Right atrium auricular region (tissue), 2 donors: ENCODE measurements at regions not wholly inside any gene's neighbourhood (a gene's known extent, or its start where the extent isn't known, plus 50 kb on each side); places are given as distances from the start of the nearest gene placed in this dataset.

ENCODE experiments used
- DNase-seq: peaks from one replicate; pipeline ENCODE4 v3.0.0-alpha.2; 2019; ENCODE audit warnings: low spot score
- H3K27ac ChIP-seq, 2 donors: fragments of 200-600 bp; sonication (generic); 1 replicate in 1 of 2; 2 replicates in 1 of 2; pipeline ENCODE4 v1.5.1; 2016 to 2019
- H3K27me3 ChIP-seq, 2 donors: fragments of 200-600 bp; sonication (generic); one replicate each; pipeline versions ENCODE4 v1.5.1 to v1.6.0; 2017 to 2019
- H3K36me3 ChIP-seq: fragments of 200-600 bp; sonication (generic); one replicate; pipeline ENCODE4 v1.5.1; 2016
- H3K4me1 ChIP-seq, 2 donors: fragments of 200-600 bp; sonication (generic); one replicate each; pipeline versions ENCODE4 v1.5.1 to v1.6.0; 2017 to 2019
- H3K4me3 ChIP-seq, 2 donors: fragments of 200-600 bp; sonication (generic); 1 replicate in 1 of 2; 2 replicates in 1 of 2; pipeline ENCODE4 v1.5.1; 2017 to 2019; ENCODE audit warnings: mild to moderate bottlenecking in 1 of 2, moderate library complexity in 1 of 2
- H3K9me3 ChIP-seq, 2 donors: fragments of 200-600 bp; sonication (generic); one replicate each; pipeline ENCODE4 v1.5.1; 2019
- CTCF ChIP-seq, 2 donors: fragments of 200-600 bp; sonication (generic); IDR thresholded peaks; one replicate each; pipeline ENCODE4 v1.5.1; 2019; ENCODE audit warnings: antibody characterized with exemption in 2 of 2

- H3K4me1 ChIP-seq = peaks cover 0 to 17% of the 10 kb centered on the region in 2 donors
- H3K27ac ChIP-seq = peak overlapping the region; percentile 33 to 42
Observed at GRCh38 chr21:41648591-41649031, 118.2 kb downstream of the RIPK4 start.

GRCh38 chr21:41647806-41648561, 118.9 kb downstream of the RIPK4 start:
- DNase-seq = no peak
- Histone ChIP-seq H3K27ac (peak overlapping the region; percentile 33 to 42), H3K36me3 (no peaks in the 10 kb centered on the region), H3K4me3 (no peak overlapping the region), H3K4me1 (peaks cover 0 to 15% of the 10 kb centered on the region in 2 donors), H3K9me3 (no peaks in the 10 kb centered on the region), H3K27me3 (no peaks in the 10 kb centered on the region)
- TF ChIP-seq CTCF (IDR thresholded peaks at IDR 0.05) = no peak

More at GRCh38 chr21:41648591-41649031, 118.2 kb downstream of the RIPK4 start:
- Histone ChIP-seq H3K4me3 (no peak overlapping the region), H3K36me3 (no peaks in the 10 kb centered on the region), H3K27me3 (no peaks in the 10 kb centered on the region), H3K9me3 (no peaks in the 10 kb centered on the region)
- DNase-seq = no peak
- TF ChIP-seq CTCF (IDR thresholded peaks at IDR 0.05) = no peak

GRCh38 chr21:41643246-41643966, 123.4 kb downstream of the RIPK4 start:
- no peak for TF ChIP-seq CTCF (IDR thresholded peaks at IDR 0.05)
- peaks cover 0 to 25% of the 10 kb centered on the region in 2 donors for H3K4me1 ChIP-seq
- peak overlapping the region; percentile 76 to 79 for H3K27ac ChIP-seq
- H3K27me3 ChIP-seq = no peaks in the 10 kb centered on the region
- H3K36me3 ChIP-seq = no peaks in the 10 kb centered on the region
- H3K4me3 ChIP-seq = no peak overlapping the region
- no peaks in the 10 kb centered on the region for H3K9me3 ChIP-seq
- DNase-seq = no peak

- Histone ChIP-seq H3K36me3 (no peaks in the 10 kb centered on the region), H3K27ac (peak overlapping the region; percentile 76 to 79), H3K9me3 (no peaks in the 10 kb centered on the region), H3K4me3 (no peak overlapping the region), H3K4me1 (peaks cover 0 to 23% of the 10 kb centered on the region in 2 donors), H3K27me3 (no peaks in the 10 kb centered on the region)
- TF ChIP-seq CTCF (IDR thresholded peaks at IDR 0.05) = no peak
- peak; percentile 92 for DNase-seq
Observed at GRCh38 chr21:41641821-41642701, 124.8 kb downstream of the RIPK4 start.

GRCh38 chr21:41641510-41641815, 125.4 kb downstream of the RIPK4 start:
- no peak for DNase-seq
- no peak overlapping the region for H3K4me3 ChIP-seq

More at GRCh38 chr21:41641510-41641815, 125.4 kb downstream of the RIPK4 start:
- Histone ChIP-seq H3K4me1 (peaks cover 0 to 28% of the 10 kb centered on the region in 2 donors), H3K9me3 (no peaks in the 10 kb centered on the region), H3K36me3 (no peaks in the 10 kb centered on the region), H3K27me3 (no peaks in the 10 kb centered on the region), H3K27ac (peak overlapping the region; percentile 76 to 79)
- TF ChIP-seq CTCF (IDR thresholded peaks at IDR 0.05) = no peak
